KMS-11 (cell line): ENCODE measurements at regions not wholly inside any gene's neighbourhood (a gene's known extent, or its start where the extent isn't known, plus 50 kb on each side); places are given as distances from the start of the nearest gene placed in this dataset.

Experiments used
- H2AFZ ChIP-seq: fragments of 200-600 bp; sonication (generic); 2 replicates; pipeline ENCODE4 v1.6.1; 2016; ENCODE audit warnings: antibody characterized with exemption, mixed run types, low read depth
- H3K27ac ChIP-seq: fragments of 200-600 bp; sonication (generic); 2 replicates; pipeline ENCODE4 v1.6.1; 2016; ENCODE audit warnings: mild to moderate bottlenecking, mixed run types
- H3K27me3 ChIP-seq: fragments of 200-600 bp; sonication (generic); 2 replicates; pipeline ENCODE4 v1.6.1; 2017; ENCODE audit warnings: mild to moderate bottlenecking, low read depth, mixed run types, moderate library complexity; ENCODE audit not compliant: insufficient read depth
- H3K36me3 ChIP-seq: fragments of 200-600 bp; sonication (generic); 2 replicates; pipeline ENCODE4 v1.6.1; 2017; ENCODE audit warnings: mild to moderate bottlenecking, mixed run types; ENCODE audit not compliant: insufficient read depth
- H3K4me1 ChIP-seq: fragments of 200-600 bp; sonication (generic); 2 replicates; pipeline ENCODE4 v1.6.1; 2016; ENCODE audit warnings: mild to moderate bottlenecking, low read depth, mixed run types; ENCODE audit not compliant: poor library complexity, severe bottlenecking
- H3K4me2 ChIP-seq: fragments of 200-600 bp; sonication (generic); 2 replicates; pipeline ENCODE4 v1.7.0; 2016; ENCODE audit warnings: mild to moderate bottlenecking, mixed run types
- H3K4me3 ChIP-seq: fragments of 200-600 bp; sonication (generic); IDR thresholded peaks from 2 replicates; pipeline ENCODE4 v1.6.1; 2017; ENCODE audit warnings: low read depth, low read length, mixed read lengths; ENCODE audit not compliant: insufficient read depth
- H3K79me2 ChIP-seq: fragments of 200-600 bp; sonication (generic); 2 replicates; pipeline ENCODE4 v1.6.1; 2016; ENCODE audit warnings: low read depth, mixed run types; ENCODE audit not compliant: insufficient read depth
- H3K9ac ChIP-seq: fragments of 200-600 bp; sonication (generic); 2 replicates; pipeline ENCODE4 v1.6.1; 2016; ENCODE audit warnings: mild to moderate bottlenecking, mixed run types
- H4K20me1 ChIP-seq: fragments of 200-600 bp; sonication (generic); 2 replicates; pipeline ENCODE4 v1.6.1; 2016; ENCODE audit warnings: mild to moderate bottlenecking, mixed run types; ENCODE audit not compliant: insufficient read depth
- TF ChIP-seq, protein P1 (sequence below): fragments of 200-600 bp; sonication (generic); conservative IDR thresholded peaks from 2 replicates; pipeline ENCODE4 v1.6.1; 2017; ENCODE audit warnings: low read depth, mild to moderate bottlenecking, antibody characterized with exemption, low read length, moderate library complexity, mixed read lengths

DNA sequence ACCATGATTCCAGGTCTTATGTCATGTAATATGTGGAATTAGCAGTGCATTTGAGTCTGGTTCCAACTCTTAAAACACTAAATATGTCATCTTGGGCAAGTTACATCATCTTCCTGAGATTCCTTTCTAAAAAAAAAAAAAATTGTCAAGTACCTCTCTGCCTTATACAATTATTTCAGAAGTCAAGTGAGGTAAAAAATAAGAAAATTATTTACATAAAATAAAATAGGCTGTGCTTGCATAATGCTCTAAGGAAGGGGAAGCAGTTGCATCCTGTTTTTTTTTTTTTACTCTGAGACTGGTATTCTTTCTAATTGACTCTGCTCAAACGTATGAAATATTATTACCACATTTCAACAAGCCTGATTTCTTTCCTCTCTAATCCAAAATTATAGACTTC lies 55.1 kb upstream of the SEMA3A start:
- H3K27ac ChIP-seq, result no peak overlapping the region
- peaks cover 3% of the 10 kb centered on the region for H3K4me1 ChIP-seq
- no peaks in the 10 kb centered on the region for H3K27me3 ChIP-seq
- H3K4me2 ChIP-seq, result no peak overlapping the region
- H3K9ac ChIP-seq, result no peak overlapping the region
- no peak overlapping the region for H3K4me3 ChIP-seq
- no peak overlapping the region for H2AFZ ChIP-seq
- H3K79me2 ChIP-seq, result no peaks in the 10 kb centered on the region
- H4K20me1 ChIP-seq, result no peaks in the 10 kb centered on the region
- TF ChIP-seq, protein P1, sequence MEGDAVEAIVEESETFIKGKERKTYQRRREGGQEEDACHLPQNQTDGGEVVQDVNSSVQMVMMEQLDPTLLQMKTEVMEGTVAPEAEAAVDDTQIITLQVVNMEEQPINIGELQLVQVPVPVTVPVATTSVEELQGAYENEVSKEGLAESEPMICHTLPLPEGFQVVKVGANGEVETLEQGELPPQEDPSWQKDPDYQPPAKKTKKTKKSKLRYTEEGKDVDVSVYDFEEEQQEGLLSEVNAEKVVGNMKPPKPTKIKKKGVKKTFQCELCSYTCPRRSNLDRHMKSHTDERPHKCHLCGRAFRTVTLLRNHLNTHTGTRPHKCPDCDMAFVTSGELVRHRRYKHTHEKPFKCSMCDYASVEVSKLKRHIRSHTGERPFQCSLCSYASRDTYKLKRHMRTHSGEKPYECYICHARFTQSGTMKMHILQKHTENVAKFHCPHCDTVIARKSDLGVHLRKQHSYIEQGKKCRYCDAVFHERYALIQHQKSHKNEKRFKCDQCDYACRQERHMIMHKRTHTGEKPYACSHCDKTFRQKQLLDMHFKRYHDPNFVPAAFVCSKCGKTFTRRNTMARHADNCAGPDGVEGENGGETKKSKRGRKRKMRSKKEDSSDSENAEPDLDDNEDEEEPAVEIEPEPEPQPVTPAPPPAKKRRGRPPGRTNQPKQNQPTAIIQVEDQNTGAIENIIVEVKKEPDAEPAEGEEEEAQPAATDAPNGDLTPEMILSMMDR, result no peak
- H3K36me3 ChIP-seq, result no peaks in the 10 kb centered on the region

DNA sequence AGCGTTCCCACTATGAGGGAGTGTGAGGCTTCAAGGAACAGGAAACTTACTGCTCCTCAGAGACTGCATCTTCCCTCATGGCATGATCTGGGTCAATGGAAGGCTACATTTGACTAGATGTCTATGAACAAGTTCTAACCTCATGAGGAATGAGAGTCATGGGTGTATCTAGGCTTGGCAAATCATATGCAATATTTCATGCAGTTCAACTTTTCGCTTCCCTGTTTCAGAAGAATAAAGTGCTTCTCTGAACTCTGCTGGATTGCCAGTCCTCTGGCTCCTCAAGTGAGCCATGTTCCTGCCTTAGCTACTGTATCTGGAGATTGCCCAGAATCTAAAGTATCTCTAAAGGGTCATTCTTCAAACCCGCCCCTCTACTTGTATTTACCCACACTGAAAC lies 54.3 kb upstream of the SEMA3A start:
- H2AFZ ChIP-seq, result no peak overlapping the region
- TF ChIP-seq, protein P1, result no peak

GRCh38 chr7:84248267-84248666 lies 53.7 kb upstream of the SEMA3A start:
- no peak overlapping the region for H3K4me3 ChIP-seq
- H4K20me1 ChIP-seq, result no peaks in the 10 kb centered on the region
- TF ChIP-seq, protein P1, result no peak
- no peaks in the 10 kb centered on the region for H3K79me2 ChIP-seq
- peaks cover 3% of the 10 kb centered on the region for H3K4me1 ChIP-seq
- no peak overlapping the region for H3K9ac ChIP-seq
- no peak overlapping the region for H2AFZ ChIP-seq
- H3K4me2 ChIP-seq, result no peak overlapping the region
- no peaks in the 10 kb centered on the region for H3K36me3 ChIP-seq
- no peak overlapping the region for H3K27ac ChIP-seq
- H3K27me3 ChIP-seq, result no peaks in the 10 kb centered on the region

More for the DNA sequence above, 54.3 kb upstream of the SEMA3A start:
- no peak overlapping the region for H3K9ac ChIP-seq
- no peak overlapping the region for H3K4me2 ChIP-seq
- H3K36me3 ChIP-seq, result no peaks in the 10 kb centered on the region
- no peaks in the 10 kb centered on the region for H4K20me1 ChIP-seq
- no peaks in the 10 kb centered on the region for H3K79me2 ChIP-seq
- no peaks in the 10 kb centered on the region for H3K27me3 ChIP-seq
- H3K4me3 ChIP-seq, result no peak overlapping the region
- peaks cover 3% of the 10 kb centered on the region for H3K4me1 ChIP-seq
- no peak overlapping the region for H3K27ac ChIP-seq

GRCh38 chr7:84247591-84247990 lies 53.0 kb upstream of the SEMA3A start:
- Histone ChIP-seq H3K27ac (no peak overlapping the region), H2AFZ (no peak overlapping the region), H3K36me3 (no peaks in the 10 kb centered on the region), H3K4me1 (peaks cover 3% of the 10 kb centered on the region), H3K79me2 (no peaks in the 10 kb centered on the region), H3K27me3 (no peaks in the 10 kb centered on the region), H3K9ac (no peak overlapping the region), H3K4me2 (no peak overlapping the region), H3K4me3 (no peak overlapping the region), H4K20me1 (no peaks in the 10 kb centered on the region)
- TF ChIP-seq, protein P1, result no peak
